ENCODE measurements at regions not wholly inside any gene's neighbourhood (a gene's known extent, or its start where the extent isn't known, plus 50 kb on each side); places are given as distances from the start of the nearest gene placed in this dataset.

- TF ChIP-seq CHD7 (IDR thresholded peaks at IDR 0.05; ENCODE audit: insufficient replicate concordance, low read length) (no peak), E2F6 (IDR thresholded peaks at IDR 0.05) (no peak), RNF2 (IDR thresholded peaks at IDR 0.05; ENCODE audit: borderline replicate concordance, low read depth, low read length, missing control alignments, poor library complexity, severe bottlenecking) (no peak), TBP (IDR thresholded peaks at IDR 0.05; ENCODE audit: low read depth, low read length) (no peak), RBBP5 (IDR thresholded peaks at IDR 0.05; ENCODE audit: borderline replicate concordance, low read depth, low read length) (no peak), BCL11A (IDR thresholded peaks at IDR 0.05; ENCODE audit: low read depth in 2 of 2, low read length in 2 of 2) (no peak), ZNF274 (IDR thresholded peaks at IDR 0.05; ENCODE audit: borderline replicate concordance, extremely low read depth, low read length) (no peak), KDM1A (IDR thresholded peaks at IDR 0.05; ENCODE audit: borderline replicate concordance, low read length) (no peak)
Observed at GRCh38 chr5:2357309-2357708, 394.2 kb downstream of the IRX2 start (continued).

Measured in H1 (cell line).